Activated T-cell treated with anti-CD3 and anti-CD28 coated beads, Interleukin-2, amount 50 U/mL, for 1 hour (primary cell): ENCODE measurements at regions not wholly inside any gene's neighbourhood (a gene's known extent, or its start where the extent isn't known, plus 50 kb on each side); places are given as distances from the start of the nearest gene placed in this dataset.

Experiments
- DNase-seq: peaks from one replicate; pipeline ENCODE4 v3.0.0-alpha.2; 2020

GRCh38 chr15:81471151-81471550, 97.1 kb upstream of the TMC3 start:
- DNase-seq, result no peak

DNA sequence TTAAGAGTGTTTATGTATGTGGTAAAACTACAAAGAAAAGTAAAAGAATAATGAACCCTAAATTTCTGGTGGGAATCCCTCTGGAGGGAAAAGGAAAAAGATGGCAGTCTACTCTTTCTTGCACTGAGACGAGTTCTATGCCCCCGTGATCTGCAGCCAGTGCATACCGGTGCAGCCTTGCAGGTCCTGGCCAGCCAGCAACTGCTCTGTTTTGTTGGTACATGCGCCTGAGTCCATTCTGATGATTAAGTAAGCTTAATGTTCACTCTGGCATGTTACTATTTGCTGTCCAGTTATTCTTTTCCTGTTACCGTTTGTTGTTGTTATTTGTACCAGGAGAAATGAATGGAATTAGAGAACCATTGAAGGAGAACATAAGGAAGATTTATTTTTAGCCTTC, 95.1 kb upstream of the TMC3 start:
- DNase-seq, result no peak

GRCh38 chr15:81466741-81467140, 92.7 kb upstream of the TMC3 start:
- DNase-seq, result no peak

- DNase-seq, result no peak
These were observed 80.0 kb upstream of the TMC3 start for GRCh38 chr15:81454024-81454423.

GRCh38 chr15:81450721-81451120, 76.7 kb upstream of the TMC3 start:
- no peak for DNase-seq

- no peak for DNase-seq
These were observed 75.9 kb upstream of the TMC3 start for GRCh38 chr15:81449836-81450474.

DNA sequence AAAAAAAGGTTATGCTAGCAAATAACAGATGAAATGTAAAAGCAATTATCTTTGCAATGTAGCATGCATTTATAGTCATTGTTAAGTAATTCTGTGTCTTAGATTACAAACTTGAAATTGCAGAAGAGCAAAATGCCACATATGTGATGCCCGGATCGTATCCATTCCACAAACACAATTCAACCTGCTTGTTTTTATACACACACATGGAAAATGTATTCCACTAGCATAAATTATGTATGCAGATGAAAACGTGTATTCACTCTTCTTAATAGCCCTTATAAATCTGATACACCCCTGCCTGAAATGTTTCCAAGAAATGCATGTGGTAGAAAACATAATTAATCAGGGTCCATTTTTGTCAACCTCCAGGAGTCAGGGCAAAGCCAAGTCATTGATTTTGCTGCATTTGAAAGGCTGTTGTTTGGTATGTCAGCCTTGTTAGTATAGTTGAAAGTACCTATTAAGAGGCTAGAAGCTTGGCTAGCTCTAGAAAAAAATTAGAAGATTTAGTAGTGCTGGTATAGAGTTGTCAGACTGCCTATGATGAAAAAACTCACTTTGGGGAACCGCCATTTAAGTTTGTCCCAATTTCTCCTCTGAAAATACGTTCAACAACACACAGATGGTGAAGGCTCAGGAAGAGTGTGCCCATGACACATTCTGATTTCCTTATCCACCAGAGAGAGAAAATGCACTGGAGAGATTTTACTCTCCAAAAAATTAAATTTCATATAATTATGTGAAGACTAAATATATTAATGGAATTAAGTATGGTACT, 69.2 kb upstream of the TMC3 start:
- DNase-seq, result no peak

- DNase-seq, result no peak
These were observed 68.4 kb upstream of the TMC3 start for GRCh38 chr15:81442454-81442853.

GRCh38 chr15:81434851-81435250, 60.8 kb upstream of the TMC3 start:
- DNase-seq, result no peak

DNA sequence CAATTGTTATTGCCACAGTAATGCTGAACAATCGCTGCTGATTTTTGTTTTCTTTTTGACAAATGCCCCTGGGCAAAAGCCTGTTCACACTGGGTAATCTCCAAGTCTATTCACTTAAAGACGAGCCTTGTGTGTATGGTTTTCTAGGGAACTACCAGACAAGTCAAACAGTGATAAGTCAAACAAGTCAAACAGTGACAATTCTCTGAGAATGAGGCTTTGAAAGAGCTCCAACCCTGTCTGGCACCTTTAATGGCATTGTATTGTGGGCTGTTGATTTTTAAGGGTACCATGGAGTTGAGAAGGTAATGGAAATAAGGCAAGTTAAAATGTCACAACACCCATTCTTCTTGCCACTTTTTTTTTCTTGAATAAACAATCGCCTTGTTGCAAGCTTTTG, 59.4 kb upstream of the TMC3 start:
- DNase-seq, result no peak

DNA sequence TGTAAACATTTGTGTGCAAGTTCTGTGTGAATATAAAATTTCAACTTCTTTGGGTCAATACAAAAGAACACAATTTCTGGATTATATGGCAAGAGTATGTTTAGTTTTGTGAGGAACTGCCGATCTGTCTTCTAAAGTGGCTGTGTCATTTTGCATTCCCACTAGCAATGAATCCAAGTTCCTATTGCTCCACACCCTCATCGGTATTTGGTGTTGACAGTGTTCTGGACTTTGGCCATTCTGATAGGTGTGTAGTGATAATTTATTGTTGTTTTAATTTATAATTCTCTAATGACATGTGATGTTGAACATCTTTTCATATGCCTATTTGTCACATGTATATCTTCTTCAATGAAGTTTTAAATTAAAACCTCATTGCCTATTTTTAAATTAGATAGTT, 58.2 kb upstream of the TMC3 start:
- no peak for DNase-seq

- no peak for DNase-seq
These were observed 53.2 kb upstream of the TMC3 start for GRCh38 chr15:81427176-81427575.

DNA sequence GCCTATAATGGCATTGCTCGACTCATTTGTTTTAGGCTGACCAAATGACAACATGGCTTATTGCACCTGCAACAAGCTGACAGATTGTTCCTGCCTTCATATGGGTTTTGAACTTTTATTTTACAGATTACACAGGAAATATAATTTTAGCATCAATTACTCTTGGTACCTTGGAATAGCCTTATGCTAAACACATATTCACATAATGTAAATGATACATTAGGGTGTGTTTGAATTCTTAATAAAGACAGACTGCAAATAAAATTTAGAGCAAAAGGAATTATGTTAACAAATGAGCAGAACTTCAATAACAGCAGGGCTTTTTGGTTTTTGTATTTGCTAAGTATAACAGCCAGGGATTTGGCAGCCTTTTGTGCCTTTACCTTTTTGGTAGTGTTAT, 51.9 kb upstream of the TMC3 start:
- no peak for DNase-seq
